Activated T-cell treated with anti-CD3 and anti-CD28 coated beads, Interleukin-2, amount 50 U/mL, for 1 hour (primary cell): ENCODE measurements at regions not wholly inside any gene's neighbourhood (a gene's known extent, or its start where the extent isn't known, plus 50 kb on each side); places are given as distances from the start of the nearest gene placed in this dataset.
"Not testable (repeated sequence)": the region's sequence is repeated elsewhere in the genome, so short reads cannot be mapped to it uniquely, and the experiment has no call there.

ENCODE experiments used
- DNase-seq: peaks from one replicate; pipeline ENCODE4 v3.0.0-alpha.2; 2020

DNA sequence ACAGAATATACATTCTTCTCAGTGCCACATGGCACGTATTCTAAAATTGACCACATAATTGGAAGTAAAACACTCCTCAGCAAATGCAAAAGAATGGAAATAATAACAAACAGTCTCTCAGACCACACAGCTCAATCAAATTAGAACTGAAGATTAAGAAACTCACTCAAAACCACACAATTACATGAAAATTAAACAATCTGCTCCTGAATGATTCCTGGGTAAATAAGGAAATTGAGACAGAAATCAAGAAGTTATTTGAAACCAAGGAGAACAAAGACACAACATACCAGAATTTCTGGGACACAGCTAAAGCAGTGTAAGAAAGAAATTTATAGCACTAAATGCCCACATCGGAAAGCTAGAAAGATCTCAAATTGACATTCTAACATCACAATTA, 637.3 kb downstream of the ANKRD50 start:
- DNase-seq = not testable (repeated sequence)

DNA sequence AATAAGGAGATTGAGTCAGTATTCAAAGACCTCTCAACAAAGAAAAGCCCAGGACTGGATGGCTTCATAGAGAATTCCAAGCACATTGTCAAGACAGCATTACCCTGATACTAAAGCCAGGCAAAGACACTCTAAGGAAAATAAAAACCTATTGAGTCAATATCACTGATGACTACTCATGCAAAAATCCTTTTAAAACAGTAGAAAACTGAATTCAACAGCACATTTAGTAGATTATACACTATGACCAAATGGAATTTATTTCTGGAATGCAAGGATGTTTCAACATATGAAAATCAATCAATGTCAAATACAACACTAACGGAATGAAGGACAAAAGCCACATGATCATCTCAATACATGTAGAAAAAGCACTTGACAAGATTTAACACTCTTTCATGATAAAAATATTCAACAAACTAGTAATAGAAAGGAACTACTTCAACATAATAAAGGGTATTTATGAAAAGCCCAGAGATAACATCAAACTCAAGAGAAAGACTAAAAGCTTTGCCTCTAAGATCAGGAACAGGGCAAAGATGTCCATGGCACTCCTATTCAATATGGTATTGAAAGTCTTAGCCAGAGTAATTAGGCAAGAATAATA, 633.3 kb downstream of the ANKRD50 start:
- no peak for DNase-seq

DNA sequence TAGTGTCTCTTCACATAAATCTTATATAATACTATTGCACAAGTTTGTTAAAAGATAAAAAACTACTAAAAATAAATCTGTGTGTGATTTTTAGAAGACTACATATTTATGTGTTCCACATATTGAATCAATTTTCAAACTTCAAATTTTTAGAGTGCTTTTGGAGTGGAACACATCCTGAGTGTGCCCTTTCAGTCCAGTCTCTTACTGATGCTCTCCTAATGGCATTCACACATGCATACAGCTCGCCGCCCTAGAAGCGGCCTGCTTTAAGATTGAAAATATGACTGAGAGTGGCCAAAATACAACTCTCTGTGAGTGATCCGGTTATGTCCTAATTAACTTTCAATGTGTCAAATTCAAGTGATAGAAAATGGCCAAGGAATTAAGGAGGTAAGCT, 628.8 kb downstream of the ANKRD50 start:
- DNase-seq = no peak

DNA sequence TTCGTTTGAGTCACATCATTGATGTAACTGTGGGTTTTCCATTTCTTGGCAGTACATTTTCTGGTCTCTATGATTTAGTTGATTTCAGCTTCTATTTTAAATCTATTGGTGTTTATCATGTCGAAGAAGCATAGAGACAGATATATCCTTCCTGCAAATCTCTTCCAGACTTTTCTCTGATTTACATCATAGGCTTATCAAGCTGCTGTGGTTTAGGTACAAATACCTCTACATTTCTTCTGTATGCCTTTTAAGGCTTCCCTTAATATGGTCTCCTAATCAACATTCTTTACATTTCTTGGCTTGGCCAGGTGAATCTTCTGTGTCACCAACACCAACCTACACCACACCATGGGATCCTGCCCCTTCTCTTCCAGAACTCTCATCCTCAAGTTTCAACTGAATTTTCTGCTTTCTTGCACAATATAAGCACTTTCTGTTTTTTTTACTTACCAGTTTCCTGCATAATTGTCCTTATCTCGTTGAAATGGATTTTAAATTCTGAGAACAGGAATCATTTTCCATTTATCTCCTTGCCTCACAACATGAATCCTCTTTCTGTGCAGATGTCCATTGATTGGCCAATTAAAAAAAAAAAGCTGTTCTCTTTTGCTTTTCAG, 626.9 kb downstream of the ANKRD50 start:
- DNase-seq = no peak

DNA sequence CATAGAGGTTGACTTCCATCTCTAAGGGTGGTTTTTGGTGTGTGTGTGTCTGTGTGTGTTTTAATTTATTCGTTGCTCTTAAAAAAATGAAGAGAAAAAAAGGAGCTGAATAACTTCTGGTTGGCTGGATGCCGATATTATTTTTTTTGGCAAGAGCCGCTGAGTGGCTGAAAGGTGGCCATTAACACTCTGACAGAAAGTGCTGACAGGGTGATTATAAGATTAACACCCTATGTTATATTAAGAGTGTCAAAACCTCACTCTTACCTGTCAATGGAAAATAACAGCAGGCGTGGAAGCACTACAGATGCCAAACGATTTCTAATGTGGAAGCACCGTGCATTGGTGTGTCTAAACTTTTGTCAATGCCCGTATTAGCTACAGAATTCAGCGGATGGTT, 622.5 kb downstream of the ANKRD50 start:
- no peak for DNase-seq

DNA sequence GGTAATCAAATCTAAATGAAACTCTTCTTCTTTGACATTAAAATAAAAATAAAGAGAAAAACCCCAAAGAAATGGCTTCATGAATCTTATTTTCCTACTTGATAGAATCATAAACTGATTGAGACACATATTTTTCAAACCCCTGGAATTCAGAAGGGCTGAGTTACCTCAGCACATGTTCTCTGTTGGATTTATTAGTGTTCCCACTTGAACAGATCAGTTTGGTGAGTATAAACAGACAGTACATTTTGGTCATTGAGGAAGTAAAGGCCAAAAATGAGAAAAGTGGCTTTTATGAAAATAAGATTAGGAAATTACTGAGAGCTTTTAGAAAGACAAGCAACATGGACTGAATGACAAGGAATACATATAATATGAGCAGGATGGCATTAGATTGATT, 620.4 kb downstream of the ANKRD50 start:
- no peak for DNase-seq

DNA sequence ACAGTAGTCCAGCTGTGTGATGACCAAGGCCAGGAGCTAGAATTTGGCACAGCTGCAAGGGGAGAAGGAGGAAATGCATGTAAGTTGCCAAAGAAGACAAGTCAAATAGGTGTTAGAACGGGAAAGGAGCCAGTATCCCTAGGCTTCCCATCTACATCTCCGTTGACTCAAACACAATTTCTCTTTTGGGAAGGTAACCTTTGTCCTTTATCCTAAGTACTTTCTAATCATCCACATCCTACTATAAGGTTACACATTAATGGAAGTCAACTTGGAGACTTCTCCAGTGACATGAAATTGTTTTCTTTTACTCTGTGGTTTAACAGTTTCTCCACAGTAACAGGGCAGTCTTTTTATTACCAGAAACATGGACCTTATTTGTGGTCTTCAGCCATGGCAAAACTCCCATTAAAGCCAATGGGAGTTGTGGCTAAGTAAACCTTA, 620.0 kb downstream of the ANKRD50 start:
- DNase-seq = no peak

DNA sequence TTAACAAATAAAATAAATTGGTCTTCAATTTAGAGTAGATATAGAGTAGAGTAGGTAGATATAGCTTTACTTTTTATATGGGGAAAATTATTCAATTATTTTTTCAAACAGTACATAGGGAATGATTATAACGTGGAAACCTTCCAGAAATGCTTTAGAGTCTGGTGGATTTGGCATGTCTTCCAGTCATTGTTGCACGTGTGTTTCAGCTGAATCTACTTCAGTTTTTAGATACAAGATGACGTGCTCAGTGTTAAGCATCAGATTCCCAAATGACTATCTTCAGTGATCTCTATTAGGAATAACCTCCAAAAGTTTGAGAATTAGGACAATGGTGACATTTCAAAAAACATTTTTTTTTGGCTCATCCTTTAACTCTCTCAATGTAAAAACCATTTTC, 616.9 kb downstream of the ANKRD50 start:
- DNase-seq = no peak

DNA sequence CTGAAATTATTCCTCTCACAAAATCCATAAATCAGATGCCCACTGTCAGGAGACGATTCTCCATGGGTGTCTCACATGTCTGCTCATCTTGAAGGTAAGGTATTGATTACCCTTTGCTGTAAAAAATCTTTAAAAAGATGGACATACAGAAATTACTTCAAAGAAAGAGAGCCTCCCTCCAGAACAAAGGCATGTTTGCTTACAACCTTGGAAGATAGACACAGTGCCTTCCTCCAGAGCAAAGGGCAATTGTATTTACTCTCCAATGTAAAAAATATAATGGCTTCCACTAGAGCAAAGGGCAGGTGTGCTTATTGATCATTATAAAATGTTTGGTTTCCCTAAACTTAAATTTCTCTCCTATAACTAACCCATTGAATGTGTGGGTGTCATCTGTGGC, 616.2 kb downstream of the ANKRD50 start:
- DNase-seq = no peak

DNA sequence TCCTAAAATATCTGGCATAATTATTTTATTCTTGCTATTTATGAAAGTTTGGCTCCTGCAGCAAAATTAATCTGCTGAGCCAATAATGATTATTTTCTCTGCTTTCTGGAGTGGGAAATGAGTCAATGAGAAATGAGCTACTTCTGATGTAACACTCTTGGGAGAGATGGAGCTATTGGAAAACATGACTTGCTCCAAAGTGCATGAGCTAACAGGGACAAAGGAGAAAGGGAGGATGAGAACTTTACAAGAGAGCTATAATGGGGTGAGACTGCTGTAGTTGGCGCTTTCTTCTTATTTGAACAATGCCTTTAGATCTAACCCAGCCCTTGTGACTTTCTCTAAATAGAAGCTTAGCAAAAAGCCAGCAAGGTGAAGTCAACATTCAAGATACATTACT, 615.1 kb downstream of the ANKRD50 start:
- no peak for DNase-seq

DNA sequence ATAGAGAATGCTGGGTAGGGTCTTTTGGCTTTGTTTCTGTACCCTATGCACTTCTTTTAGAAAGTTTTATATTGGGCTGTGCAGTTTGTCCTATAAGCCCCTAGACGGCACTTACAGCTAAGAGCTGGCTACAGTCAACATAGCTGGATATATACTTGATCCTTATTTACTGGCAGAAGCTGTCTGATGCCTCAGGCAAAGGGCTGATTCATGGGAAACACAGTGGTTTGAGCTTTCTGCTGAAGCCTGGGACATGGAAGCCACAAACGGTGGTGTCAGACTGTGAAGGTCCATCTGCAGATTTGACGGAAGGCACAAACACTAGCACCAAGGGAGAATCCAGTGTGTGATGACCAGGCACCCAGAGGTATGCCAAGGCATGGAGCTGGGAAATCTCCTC, 608.4 kb downstream of the ANKRD50 start:
- DNase-seq = no peak

DNA sequence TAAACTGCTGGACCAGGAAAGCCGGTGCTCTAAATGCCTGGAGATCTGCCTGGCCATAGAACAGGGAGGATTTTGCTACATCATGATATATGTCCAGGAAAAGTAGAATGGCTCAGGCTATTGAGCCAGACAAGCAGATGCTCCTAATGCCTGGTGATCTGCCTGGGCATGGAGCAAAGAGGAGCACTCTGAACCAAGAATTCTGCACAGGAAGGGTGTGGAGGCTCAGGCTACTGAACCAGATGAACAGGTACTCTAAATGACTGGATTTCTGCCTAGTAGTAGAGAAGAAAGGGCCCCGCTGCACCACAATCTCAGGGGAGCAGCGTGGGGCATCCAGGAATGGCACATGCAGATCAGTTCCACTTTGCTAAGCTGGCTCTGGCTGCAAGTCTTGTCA, 607.9 kb downstream of the ANKRD50 start:
- DNase-seq = no peak

DNA sequence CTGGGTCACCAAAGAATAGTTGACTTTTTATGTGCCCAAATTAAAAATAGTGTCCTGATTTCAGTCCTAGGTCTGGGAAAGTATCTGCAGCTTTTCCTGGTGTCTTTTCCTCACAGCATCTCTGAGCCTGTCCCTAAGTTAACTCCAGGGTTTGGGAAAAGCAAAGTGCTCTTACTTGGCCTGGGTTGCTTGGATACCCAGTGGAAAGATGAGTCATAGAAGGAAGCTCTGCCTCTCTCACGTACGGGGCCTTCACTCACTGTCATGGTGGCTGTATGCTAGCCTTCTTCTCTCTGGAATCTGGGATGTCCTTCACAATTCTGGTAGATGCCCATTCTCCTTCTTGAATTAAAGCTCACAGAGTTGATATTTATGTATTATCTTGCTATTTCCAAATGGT, 607.3 kb downstream of the ANKRD50 start:
- DNase-seq = no peak

DNA sequence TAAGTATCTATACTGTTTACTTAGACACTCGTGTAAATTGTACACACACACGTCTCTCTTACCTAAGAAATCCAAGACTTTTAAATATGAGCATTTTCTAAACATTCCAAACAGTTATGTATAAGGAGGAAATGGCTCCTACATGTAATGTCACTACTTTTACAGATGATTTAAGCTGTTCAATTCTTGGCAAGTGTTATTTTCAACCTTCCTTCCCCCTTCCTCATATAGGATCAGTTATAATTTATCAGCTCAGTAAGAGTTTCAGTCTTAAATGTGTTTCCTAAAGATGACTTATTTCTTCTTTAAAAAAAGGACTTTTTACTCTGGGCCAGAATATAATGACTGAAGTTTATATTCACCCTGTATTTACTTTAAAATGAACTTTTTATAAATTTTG, 601.1 kb downstream of the ANKRD50 start:
- DNase-seq = no peak

DNA sequence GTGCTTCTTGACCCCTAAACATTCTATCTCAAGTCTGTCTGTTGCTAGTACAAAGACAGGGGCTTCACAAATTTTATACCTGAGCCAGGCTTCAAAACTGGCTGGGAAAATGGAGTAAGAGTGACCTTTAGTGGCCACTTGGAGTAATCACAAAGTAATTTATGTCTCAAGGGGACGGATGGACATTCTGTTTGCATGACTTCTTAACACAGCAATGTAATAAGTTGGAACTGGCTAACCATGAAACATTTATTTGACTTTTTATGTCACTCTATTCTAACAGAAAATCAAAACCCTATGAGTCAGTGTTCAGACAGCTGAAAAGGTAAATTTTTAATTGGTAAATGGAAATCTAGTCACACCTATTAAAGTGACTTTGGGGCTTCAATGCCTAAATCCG, 600.6 kb downstream of the ANKRD50 start:
- no peak for DNase-seq

DNA sequence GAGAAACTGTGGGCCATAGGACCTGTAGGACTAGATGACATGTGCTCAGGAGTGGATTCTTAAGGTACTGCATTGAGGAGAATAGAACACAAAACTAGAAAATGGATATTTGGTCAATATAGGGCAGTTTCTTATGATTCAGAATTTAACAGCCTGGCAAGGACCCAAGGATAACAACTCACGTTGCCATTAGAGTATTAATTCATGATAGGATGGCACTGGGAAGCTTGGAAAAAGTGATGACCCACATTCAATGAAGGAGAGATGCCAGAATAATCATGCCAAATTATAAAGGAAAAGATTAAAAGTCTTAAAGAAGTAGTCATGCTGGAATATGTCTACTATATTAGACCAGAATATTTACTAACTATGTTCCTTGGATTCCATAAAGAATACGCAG, 594.5 kb downstream of the ANKRD50 start:
- DNase-seq = no peak

DNA sequence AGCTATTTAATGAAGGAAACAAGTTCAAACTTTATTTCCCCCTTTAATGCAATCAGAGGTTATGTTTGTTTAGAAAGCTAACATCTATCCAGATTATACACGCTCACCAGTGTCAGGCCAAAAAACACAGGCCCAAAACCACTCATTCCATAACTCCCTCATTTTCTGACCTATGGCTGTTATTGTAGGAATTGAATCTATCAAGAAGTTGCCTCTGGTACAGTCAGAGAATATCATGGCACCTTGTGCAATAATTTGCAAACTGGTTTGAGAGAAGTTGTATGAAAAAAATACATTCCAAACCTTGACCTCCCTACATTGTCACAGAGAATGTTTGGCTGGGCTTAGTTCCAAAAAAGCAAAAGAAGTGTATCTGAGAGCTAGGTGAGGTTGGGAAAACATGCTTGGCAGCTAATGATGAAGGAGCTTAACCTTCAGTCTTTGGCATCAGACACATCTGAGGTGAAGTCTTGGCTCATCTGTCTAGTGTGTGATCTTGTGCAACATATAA, 591.0 kb downstream of the ANKRD50 start:
- DNase-seq = no peak

DNA sequence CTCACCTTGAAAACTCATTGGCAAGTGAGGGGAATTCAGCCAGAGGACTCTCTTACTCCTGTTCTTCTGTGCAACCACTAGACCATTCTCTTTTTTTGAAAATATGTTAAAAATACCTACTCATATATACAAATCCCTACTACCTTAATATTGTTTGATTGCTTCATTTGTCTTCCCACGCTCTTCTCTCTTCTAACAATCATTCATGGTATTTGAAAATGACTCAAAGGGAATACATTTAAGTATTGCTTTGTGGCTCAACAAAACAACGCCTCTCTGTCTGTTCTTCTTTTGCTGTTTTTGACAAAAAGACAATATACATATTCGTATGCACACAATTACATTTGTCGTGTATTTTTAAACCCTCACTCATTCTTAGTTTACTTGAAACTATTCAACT, 589.4 kb downstream of the ANKRD50 start:
- no peak for DNase-seq

DNA sequence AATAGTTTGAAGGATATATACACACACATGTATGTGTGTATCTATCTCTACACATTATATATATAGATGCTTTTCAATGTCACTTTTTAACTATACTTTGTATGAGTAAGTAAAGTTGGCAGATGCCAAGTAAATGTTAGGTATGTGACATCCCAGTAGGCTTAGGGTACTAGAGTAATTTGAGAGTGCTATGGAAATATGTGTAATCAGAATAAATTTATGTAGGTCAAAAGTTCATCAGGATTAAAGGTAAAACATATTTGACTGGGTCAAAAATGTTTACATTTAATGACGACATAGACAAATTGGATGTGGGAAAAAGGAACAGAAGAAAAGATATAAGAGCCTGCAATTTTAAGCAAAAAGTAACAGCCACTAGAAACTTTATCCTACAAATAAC, 588.8 kb downstream of the ANKRD50 start:
- no peak for DNase-seq

DNA sequence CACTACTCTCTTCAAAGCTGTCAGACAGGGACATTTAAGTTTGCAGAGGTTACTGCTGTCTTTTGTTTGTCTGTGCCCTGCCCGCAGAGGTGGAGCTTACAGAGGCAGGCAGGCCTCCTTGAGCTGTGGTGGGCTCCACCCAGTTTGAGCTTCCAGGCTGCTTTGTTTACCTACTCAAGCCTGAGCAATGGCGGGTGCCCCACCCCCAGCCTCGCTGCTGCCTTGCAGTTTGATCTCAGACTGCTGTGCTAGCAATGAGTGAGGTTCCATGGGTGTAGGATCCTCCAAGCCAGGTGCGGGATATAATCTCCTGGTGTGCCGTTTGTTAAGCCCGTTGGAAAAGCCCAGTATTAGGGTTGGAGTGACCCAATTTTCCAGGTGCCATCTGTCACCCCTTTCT, 581.2 kb downstream of the ANKRD50 start:
- DNase-seq = not testable (repeated sequence)

DNA sequence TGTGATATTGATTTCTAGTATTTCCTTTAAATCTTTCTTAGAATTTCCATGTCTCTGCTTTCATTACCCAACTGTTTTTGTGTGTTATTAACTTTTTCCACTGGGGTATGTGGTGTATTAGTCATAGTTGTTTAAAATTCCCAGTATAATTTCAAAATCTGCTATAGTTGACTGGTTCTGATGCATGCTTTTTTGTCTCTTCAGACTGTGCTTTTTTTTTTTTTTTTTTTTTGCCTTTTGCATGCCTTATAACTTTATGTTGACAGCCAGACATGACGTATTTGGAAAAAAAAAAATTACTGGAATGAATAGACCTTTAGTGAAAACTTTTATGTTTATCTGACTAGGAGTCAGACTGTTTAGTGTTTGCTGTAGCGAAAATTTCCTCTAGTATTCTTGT, 580.4 kb downstream of the ANKRD50 start:
- no peak for DNase-seq

DNA sequence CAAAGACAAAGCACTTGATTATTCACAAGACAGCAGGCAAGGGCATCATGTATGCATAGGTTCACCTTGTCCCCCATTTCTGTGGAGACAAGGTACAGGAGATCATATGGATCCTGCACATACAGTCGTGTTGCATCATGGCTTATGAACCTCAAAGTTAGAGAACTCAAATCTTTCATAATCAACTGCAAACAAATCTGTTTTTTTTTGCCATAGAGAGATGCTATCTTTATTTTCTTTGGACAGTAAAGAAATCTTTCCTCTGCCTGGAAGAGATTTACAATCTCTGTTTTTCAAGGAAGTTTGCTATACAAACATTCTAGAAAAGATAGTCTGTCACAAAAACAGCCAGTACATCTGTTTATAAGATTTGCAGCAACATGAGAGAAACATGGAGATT, 578.8 kb downstream of the ANKRD50 start:
- DNase-seq = no peak

DNA sequence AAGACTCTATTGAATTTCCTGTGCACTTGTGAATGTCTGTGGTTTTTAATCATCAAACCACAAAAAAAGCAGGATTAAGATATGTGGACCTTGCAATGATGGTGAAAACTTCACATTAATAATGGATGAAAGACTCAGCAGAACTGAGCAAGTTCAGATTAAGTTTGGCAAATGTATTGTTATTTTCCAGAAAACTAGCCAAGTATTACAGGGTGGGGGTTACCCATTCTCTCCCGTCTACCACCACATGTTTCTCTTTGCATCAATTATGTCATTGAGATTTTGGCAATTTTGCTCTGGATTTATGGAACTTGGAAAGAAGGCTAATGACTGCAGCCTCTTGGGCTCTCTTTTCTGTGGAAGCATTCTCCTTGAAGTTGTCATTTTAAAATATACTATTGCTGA, 577.1 kb downstream of the ANKRD50 start:
- DNase-seq = no peak

DNA sequence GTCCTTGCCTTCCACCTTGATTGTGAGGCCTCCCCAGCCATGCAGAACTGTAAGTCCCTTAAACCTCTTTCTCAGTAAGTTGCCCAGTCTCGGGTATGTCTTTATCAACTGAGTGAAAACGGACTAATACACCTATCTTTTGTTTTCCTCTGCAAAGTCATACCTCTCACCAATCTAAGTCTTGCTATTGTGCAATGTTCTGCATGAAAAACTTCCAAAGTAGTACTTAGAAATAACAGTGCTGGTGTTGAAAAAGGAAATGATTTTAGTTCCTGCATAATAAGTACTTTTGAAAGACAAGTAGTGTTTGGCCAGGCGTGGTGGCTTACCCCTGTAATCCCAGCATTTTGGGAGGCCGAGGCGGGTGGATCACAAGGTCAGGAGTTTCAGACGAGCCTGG, 573.5 kb downstream of the ANKRD50 start:
- DNase-seq = no peak

DNA sequence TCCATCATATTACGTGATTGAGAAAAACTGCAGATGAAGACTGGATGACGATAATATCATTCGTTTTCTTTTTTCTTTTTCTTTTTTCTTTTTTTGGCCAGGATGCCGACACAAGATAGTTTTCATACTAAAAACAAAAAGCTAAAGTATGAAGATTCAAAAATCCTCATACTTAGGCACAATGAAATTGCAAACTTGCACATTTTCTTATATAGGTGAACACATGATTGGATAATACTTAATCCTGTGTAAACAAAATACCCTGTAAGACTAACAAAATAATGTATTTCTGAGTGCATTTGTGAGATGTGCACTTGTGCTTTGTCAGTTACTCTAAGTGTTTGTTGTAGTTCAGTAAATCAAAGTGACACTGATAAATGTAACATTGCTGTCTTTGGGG, 568.9 kb downstream of the ANKRD50 start:
- no peak for DNase-seq
